SK-N-SH (cell line): ENCODE measurements at regions not wholly inside any gene's neighbourhood (a gene's known extent, or its start where the extent isn't known, plus 50 kb on each side); places are given as distances from the start of the nearest gene placed in this dataset.

Source experiments
- CTCF ChIA-PET: fragments of 300-600, 350-600 bp; formaldehyde crosslinking; extraction: SDS; loops from one replicate; lab custom pipeline; 2021; lab: Yijun Ruan, JAX
- POLR2A ChIA-PET: fragments of 350-600 bp; sonication (Branson Sonifier 250); formaldehyde crosslinking; extraction: SDS; loops from one replicate; lab custom pipeline; 2020; ENCODE audit warnings: antibody characterized with exemption, inconsistent platforms; lab: Yijun Ruan, JAX
- DNase-seq: peaks from one replicate; pipeline ENCODE4 v3.0.0; 2012
- H2AFZ ChIP-seq: fragments of 200-600 bp; sonication (generic); 2 replicates; pipeline ENCODE4 v1.8.1; 2016; ENCODE audit warnings: antibody characterized with exemption, mild to moderate bottlenecking, low read depth
- H3F3A ChIP-seq: fragments of 200-600 bp; sonication (generic); replicated peaks from 2 replicates; pipeline ENCODE3; 2016; ENCODE audit warnings: antibody characterized with exemption, mild to moderate bottlenecking; ENCODE audit not compliant: insufficient read depth
- H3K27ac ChIP-seq, 2 experiments: fragments of 200-500 bp in 1 of 2; fragments of 200-600 bp in 1 of 2; sonication (Bioruptor generic) in 1 of 2; sonication (generic), shearing (Covaris generic) in 1 of 2; 2 replicates each; pipeline versions ENCODE4 v1.5.1 to v1.6.1; 2014 to 2016; ENCODE audit warnings: low read depth in 2 of 2, inconsistent platforms in 1 of 2, low read length in 1 of 2, mild to moderate bottlenecking in 1 of 2, mixed read lengths in 1 of 2
- H3K27me3 ChIP-seq: fragments of 200-600 bp; sonication (generic), shearing (Covaris generic); 2 replicates; pipeline ENCODE4 v1.6.1; 2016; ENCODE audit warnings: mixed run types; ENCODE audit not compliant: insufficient read depth
- H3K36me3 ChIP-seq, 2 experiments: fragments of 200-500 bp in 1 of 2; fragments of 200-600 bp in 1 of 2; sonication (Bioruptor generic) in 1 of 2; sonication (generic) in 1 of 2; replicated peaks in 1 of 2; 2 replicates each; pipeline versions ENCODE3 to v1.5.1; 2014 to 2016; ENCODE audit warnings: low read length in 1 of 2, mild to moderate bottlenecking in 1 of 2; ENCODE audit not compliant: insufficient read depth in 2 of 2, control insufficient read depth in 1 of 2
- H3K4me1 ChIP-seq, 2 experiments: fragments of 200-500 bp in 1 of 2; fragments of 200-600 bp in 1 of 2; sonication (Bioruptor generic) in 1 of 2; sonication (generic), shearing (Covaris generic) in 1 of 2; 2 replicates each; pipeline versions ENCODE4 v1.5.1 to v1.6.1; 2014 to 2016; ENCODE audit warnings: low read depth in 1 of 2, low read length in 1 of 2, mixed run types in 1 of 2; ENCODE audit not compliant: insufficient read depth in 2 of 2, control insufficient read depth in 1 of 2
- H3K4me2 ChIP-seq: fragments of 200-600 bp; sonication (generic), shearing (Covaris generic); 2 replicates; pipeline ENCODE4 v1.6.1; 2017; ENCODE audit warnings: mixed run types
- H3K4me3 ChIP-seq, 2 experiments: fragments of 200-500 bp in 1 of 2; fragments of 200-600 bp in 1 of 2; sonication (Bioruptor generic) in 1 of 2; sonication (generic), shearing (Covaris generic) in 1 of 2; 2 replicates each; pipeline versions ENCODE4 v1.5.1 to v1.8.1; 2014 to 2016; ENCODE audit warnings: low read depth in 2 of 2, inconsistent platforms in 1 of 2, low read length in 1 of 2, mild to moderate bottlenecking in 1 of 2, mixed read lengths in 1 of 2, moderate library complexity in 1 of 2
- H3K79me2 ChIP-seq: fragments of 200-600 bp; sonication (generic); 2 replicates; pipeline ENCODE4 v1.8.1; 2017; ENCODE audit warnings: mild to moderate bottlenecking; ENCODE audit not compliant: insufficient read depth
- H3K9ac ChIP-seq: fragments of 200-600 bp; sonication (generic); 2 replicates; pipeline ENCODE4 v1.6.1; 2017; ENCODE audit warnings: mixed run types
- H3K9me2 ChIP-seq: fragments of 200-600 bp; sonication (generic); 2 replicates; pipeline ENCODE4 v1.6.1; 2017; ENCODE audit warnings: mixed run types
- H3K9me3 ChIP-seq: fragments of 200-600 bp; sonication (generic); 2 replicates; pipeline ENCODE4 v1.6.1; 2017; ENCODE audit warnings: mixed run types, mild to moderate bottlenecking, moderate library complexity
- H4K20me1 ChIP-seq: fragments of 200-600 bp; sonication (generic); 2 replicates; pipeline ENCODE4 v1.6.1; 2017; ENCODE audit warnings: mild to moderate bottlenecking, mixed run types; ENCODE audit not compliant: insufficient read depth
- EP300 ChIP-seq, 2 experiments: IDR thresholded peaks; 2 replicates each; pipeline versions ENCODE4 v1.4.0 to v1.6.1; 2012; ENCODE audit warnings: borderline replicate concordance in 1 of 2, low read depth in 1 of 2, low read length in 1 of 2
- GATA2 ChIP-seq: sonication (generic); formaldehyde crosslinking; IDR thresholded peaks from 2 replicates; pipeline ENCODE4 v1.5.0; 2020; ENCODE audit warnings: mild to moderate bottlenecking, missing genetic modification reagents
- JUND ChIP-seq: IDR thresholded peaks from 2 replicates; pipeline ENCODE4 v1.4.0; 2012
- MXI1 ChIP-seq: IDR thresholded peaks from 2 replicates; pipeline ENCODE4 v1.6.1; 2012; ENCODE audit warnings: mild to moderate bottlenecking, low read depth, low read length, improper control_type of control experiment
- NFIC ChIP-seq: IDR thresholded peaks from 2 replicates; pipeline ENCODE4 v1.4.0; 2012; ENCODE audit warnings: borderline replicate concordance
- NRF1 ChIP-seq: IDR thresholded peaks from 2 replicates; pipeline ENCODE4 v1.6.1; 2012; ENCODE audit warnings: low read depth, mild to moderate bottlenecking, low read length
- RCOR1 ChIP-seq: fragments of 150-350 bp; IDR thresholded peaks from 2 replicates; pipeline ENCODE4 v1.6.1; 2017; ENCODE audit warnings: antibody characterized with exemption, low read length
- TAF1 ChIP-seq: IDR thresholded peaks from 2 replicates; pipeline ENCODE4 v1.6.1; 2012; ENCODE audit warnings: low read depth, mild to moderate bottlenecking, low read length, moderate library complexity, borderline replicate concordance
- TCF12 ChIP-seq: IDR thresholded peaks from 2 replicates; pipeline ENCODE4 v1.4.0; 2012
- TEAD4 ChIP-seq: IDR thresholded peaks from 2 replicates; pipeline ENCODE4 v1.4.0; 2012; ENCODE audit warnings: mild to moderate bottlenecking, borderline replicate concordance; ENCODE audit not compliant: insufficient read depth
- YY1 ChIP-seq: IDR thresholded peaks from 2 replicates; pipeline ENCODE4 v1.4.0; 2012; ENCODE audit warnings: low read depth, mild to moderate bottlenecking
- WGBS: methylation state at CpG from one replicate; pipeline ENCODE4 v1.1.6; 2017; ENCODE audit warnings: low lambda C conversion rate; 5-methylcytosine and 5-hydroxymethylcytosine counted together
- TF ChIP-seq, protein P1 (sequence below): IDR thresholded peaks from 2 replicates; pipeline ENCODE4 v1.4.0; 2012; ENCODE audit warnings: low read depth, borderline replicate concordance
- TF ChIP-seq, protein P2 (sequence below): fragments of 150-350 bp; IDR thresholded peaks from 2 replicates; pipeline ENCODE4 v1.6.1; 2017; ENCODE audit warnings: antibody characterized with exemption, low read length, low read depth, borderline replicate concordance
- TF ChIP-seq, protein P3 (sequence below): IDR thresholded peaks from 2 replicates; pipeline ENCODE4 v1.4.0; 2012; ENCODE audit warnings: low read depth, borderline replicate concordance
- TF ChIP-seq, protein P4 (sequence below): fragments of 150-350 bp; IDR thresholded peaks from 2 replicates; pipeline ENCODE4 v1.6.1; 2016; ENCODE audit warnings: mild to moderate bottlenecking, low read depth, low read length
- TF ChIP-seq, protein P5 (sequence below): IDR thresholded peaks from 2 replicates; pipeline ENCODE4 v1.6.1; 2012; ENCODE audit warnings: mild to moderate bottlenecking, low read depth, low read length, moderate library complexity

DNA sequence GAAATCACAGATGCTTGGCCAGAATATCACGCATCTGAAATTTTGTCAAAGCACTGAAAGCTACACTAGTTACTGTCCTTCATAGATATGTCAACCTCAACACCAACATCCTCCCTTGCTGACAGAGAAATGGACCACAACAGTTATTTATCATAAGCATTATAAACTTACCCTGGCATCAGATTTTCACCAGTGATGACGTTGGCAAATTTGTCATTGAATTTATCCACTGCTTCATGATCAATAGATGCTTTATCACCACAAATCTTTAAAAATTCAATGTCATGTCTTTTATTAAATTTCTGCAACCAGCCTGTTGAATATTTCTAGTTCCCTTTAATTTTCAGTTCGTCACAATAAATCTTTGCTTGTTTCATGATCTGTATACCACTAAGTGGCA is 205.7 kb downstream of the GJA1 start:
- H3K4me2 ChIP-seq, result no peak overlapping the region
- no peak overlapping the region for H3K27ac ChIP-seq
- no peak overlapping the region for H3K9ac ChIP-seq
- H3F3A ChIP-seq, result no peaks in the 10 kb centered on the region
- H3K27me3 ChIP-seq, result no peaks in the 10 kb centered on the region
- ChIA-PET CTCF (no interaction called here), POLR2A (no interaction called here)
- 67% methylated on average over 3 of the region's 3 CpGs for WGBS
- no peak for DNase-seq
- H3K4me1 ChIP-seq, result peaks cover 0 to 9% of the 10 kb centered on the region in 2 experiments; a peak in 1 of 4 replicates
- H3K9me2 ChIP-seq, result no peaks in the 10 kb centered on the region
- H3K4me3 ChIP-seq, result no peak overlapping the region
- H3K79me2 ChIP-seq, result no peaks in the 10 kb centered on the region
- TF ChIP-seq JUND, result no peak
- TF ChIP-seq TEAD4, result no peak
- TF ChIP-seq, protein P1, sequence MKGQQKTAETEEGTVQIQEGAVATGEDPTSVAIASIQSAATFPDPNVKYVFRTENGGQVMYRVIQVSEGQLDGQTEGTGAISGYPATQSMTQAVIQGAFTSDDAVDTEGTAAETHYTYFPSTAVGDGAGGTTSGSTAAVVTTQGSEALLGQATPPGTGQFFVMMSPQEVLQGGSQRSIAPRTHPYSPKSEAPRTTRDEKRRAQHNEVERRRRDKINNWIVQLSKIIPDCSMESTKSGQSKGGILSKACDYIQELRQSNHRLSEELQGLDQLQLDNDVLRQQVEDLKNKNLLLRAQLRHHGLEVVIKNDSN, result no peak
- TF ChIP-seq YY1, result no peak
- TF ChIP-seq, protein P2, sequence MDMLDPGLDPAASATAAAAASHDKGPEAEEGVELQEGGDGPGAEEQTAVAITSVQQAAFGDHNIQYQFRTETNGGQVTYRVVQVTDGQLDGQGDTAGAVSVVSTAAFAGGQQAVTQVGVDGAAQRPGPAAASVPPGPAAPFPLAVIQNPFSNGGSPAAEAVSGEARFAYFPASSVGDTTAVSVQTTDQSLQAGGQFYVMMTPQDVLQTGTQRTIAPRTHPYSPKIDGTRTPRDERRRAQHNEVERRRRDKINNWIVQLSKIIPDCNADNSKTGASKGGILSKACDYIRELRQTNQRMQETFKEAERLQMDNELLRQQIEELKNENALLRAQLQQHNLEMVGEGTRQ, result no peak
- no peak for TF ChIP-seq TCF12
- TF ChIP-seq NRF1, result no peak
- no peak for TF ChIP-seq MXI1
- TF ChIP-seq EP300 (IDR thresholded peaks at IDR 0.05; ENCODE audit: borderline replicate concordance in 1 of 2, low read depth in 1 of 2, low read length in 1 of 2), result no peak
- no peak for TF ChIP-seq RCOR1
- no peak for TF ChIP-seq NFIC
- no peak for TF ChIP-seq TAF1
- H3K36me3 ChIP-seq, result no peaks in the 10 kb centered on the region
- H3K9me3 ChIP-seq, result no peaks in the 10 kb centered on the region
- no peaks in the 10 kb centered on the region for H4K20me1 ChIP-seq
- H2AFZ ChIP-seq, result no peak overlapping the region

DNA sequence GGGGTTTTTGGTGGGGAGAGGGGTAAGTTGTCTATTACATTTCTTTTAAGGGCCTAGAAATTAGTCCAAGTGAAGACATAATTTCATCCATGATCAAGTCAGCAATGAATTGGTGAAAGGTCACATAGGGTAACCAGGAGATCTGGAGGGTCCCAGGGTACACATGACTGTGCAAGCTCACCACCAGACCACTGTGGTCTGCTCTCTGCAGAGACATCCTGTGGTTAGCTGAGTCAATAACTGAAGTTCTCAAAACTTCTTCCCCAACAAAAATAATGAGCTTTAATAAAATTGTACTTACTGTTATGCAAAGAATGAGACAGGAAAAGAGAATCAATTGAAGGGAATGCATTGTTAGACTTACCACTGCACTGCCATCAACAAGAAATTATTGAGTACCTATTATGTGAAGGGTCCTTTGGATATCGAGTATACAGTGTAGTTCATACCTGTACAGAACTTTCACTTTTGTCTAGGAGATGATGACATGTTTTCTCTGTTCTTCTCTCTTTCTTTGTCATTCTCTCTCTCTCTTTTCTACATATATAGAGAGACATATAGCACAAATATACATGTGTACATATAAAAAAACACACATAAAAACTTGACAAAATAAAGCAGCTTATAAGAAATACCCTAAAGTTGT is 209.8 kb downstream of the GJA1 start:
- Histone ChIP-seq H3K27ac (0 out of 4 replicates have a peak overlapping the region, but pooled peaks of 1 of the 2 experiments have one; percentile 1), H2AFZ (no peak overlapping the region; the same call in 1 of the 2 replicates)
- 81% methylated on average over 1 of the region's 1 CpG for WGBS

More for the DNA sequence above, 209.8 kb downstream of the GJA1 start:
- ChIA-PET CTCF (no interaction called here), POLR2A (no interaction called here)
- Histone ChIP-seq H3K9me3 (no peaks in the 10 kb centered on the region), H3K4me3 (no peak overlapping the region), H3K4me1 (peaks cover 0 to 9% of the 10 kb centered on the region in 2 experiments; a peak in 1 of 4 replicates), H3K27me3 (no peaks in the 10 kb centered on the region), H3K36me3 (no peaks in the 10 kb centered on the region), H3K9ac (no peak overlapping the region), H4K20me1 (no peaks in the 10 kb centered on the region), H3K79me2 (no peaks in the 10 kb centered on the region), H3F3A (no peaks in the 10 kb centered on the region), H3K9me2 (no peaks in the 10 kb centered on the region), H3K4me2 (no peak overlapping the region)
- TF ChIP-seq, protein P3, sequence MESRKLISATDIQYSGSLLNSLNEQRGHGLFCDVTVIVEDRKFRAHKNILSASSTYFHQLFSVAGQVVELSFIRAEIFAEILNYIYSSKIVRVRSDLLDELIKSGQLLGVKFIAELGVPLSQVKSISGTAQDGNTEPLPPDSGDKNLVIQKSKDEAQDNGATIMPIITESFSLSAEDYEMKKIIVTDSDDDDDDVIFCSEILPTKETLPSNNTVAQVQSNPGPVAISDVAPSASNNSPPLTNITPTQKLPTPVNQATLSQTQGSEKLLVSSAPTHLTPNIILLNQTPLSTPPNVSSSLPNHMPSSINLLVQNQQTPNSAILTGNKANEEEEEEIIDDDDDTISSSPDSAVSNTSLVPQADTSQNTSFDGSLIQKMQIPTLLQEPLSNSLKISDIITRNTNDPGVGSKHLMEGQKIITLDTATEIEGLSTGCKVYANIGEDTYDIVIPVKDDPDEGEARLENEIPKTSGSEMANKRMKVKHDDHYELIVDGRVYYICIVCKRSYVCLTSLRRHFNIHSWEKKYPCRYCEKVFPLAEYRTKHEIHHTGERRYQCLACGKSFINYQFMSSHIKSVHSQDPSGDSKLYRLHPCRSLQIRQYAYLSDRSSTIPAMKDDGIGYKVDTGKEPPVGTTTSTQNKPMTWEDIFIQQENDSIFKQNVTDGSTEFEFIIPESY, result no peak
- TF ChIP-seq, protein P4, sequence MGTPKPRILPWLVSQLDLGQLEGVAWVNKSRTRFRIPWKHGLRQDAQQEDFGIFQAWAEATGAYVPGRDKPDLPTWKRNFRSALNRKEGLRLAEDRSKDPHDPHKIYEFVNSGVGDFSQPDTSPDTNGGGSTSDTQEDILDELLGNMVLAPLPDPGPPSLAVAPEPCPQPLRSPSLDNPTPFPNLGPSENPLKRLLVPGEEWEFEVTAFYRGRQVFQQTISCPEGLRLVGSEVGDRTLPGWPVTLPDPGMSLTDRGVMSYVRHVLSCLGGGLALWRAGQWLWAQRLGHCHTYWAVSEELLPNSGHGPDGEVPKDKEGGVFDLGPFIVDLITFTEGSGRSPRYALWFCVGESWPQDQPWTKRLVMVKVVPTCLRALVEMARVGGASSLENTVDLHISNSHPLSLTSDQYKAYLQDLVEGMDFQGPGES, result no peak
- no peak for TF ChIP-seq GATA2 (CRISPR knock-in tag)
- TF ChIP-seq, protein P5, sequence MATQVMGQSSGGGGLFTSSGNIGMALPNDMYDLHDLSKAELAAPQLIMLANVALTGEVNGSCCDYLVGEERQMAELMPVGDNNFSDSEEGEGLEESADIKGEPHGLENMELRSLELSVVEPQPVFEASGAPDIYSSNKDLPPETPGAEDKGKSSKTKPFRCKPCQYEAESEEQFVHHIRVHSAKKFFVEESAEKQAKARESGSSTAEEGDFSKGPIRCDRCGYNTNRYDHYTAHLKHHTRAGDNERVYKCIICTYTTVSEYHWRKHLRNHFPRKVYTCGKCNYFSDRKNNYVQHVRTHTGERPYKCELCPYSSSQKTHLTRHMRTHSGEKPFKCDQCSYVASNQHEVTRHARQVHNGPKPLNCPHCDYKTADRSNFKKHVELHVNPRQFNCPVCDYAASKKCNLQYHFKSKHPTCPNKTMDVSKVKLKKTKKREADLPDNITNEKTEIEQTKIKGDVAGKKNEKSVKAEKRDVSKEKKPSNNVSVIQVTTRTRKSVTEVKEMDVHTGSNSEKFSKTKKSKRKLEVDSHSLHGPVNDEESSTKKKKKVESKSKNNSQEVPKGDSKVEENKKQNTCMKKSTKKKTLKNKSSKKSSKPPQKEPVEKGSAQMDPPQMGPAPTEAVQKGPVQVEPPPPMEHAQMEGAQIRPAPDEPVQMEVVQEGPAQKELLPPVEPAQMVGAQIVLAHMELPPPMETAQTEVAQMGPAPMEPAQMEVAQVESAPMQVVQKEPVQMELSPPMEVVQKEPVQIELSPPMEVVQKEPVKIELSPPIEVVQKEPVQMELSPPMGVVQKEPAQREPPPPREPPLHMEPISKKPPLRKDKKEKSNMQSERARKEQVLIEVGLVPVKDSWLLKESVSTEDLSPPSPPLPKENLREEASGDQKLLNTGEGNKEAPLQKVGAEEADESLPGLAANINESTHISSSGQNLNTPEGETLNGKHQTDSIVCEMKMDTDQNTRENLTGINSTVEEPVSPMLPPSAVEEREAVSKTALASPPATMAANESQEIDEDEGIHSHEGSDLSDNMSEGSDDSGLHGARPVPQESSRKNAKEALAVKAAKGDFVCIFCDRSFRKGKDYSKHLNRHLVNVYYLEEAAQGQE, result no peak
- no peak for TF ChIP-seq EP300 (IDR thresholded peaks at IDR 0.05; ENCODE audit: borderline replicate concordance in 1 of 2, low read depth in 1 of 2, low read length in 1 of 2)
- TF ChIP-seq MXI1, result no peak
- no peak for TF ChIP-seq NRF1
- DNase-seq, result no peak
